Muscle layer of duodenum (tissue), 2 donors: ENCODE measurements at regions not wholly inside any gene's neighbourhood (a gene's known extent, or its start where the extent isn't known, plus 50 kb on each side); places are given as distances from the start of the nearest gene placed in this dataset.

ENCODE experiments used
- H3K27ac ChIP-seq: one replicate; pipeline ENCODE4 v1.7.0; 2013; ENCODE audit warnings: mild to moderate bottlenecking, low read length
- H3K27me3 ChIP-seq: one replicate; pipeline ENCODE4 v1.7.0; 2013; ENCODE audit warnings: low read depth, mild to moderate bottlenecking, control low read depth, low read length
- H3K36me3 ChIP-seq, 2 donors: one replicate each; pipeline ENCODE4 v1.7.0; 2013; ENCODE audit warnings: low read length in 2 of 2, control low read depth in 1 of 2, mild to moderate bottlenecking in 1 of 2; ENCODE audit not compliant: insufficient read depth in 2 of 2, control insufficient read depth in 1 of 2
- H3K4me1 ChIP-seq, 2 donors: one replicate each; pipeline ENCODE4 v1.7.0; 2013; ENCODE audit warnings: low read length in 2 of 2, mild to moderate bottlenecking in 2 of 2, control low read depth in 1 of 2, moderate library complexity in 1 of 2; ENCODE audit not compliant: insufficient read depth in 2 of 2, control insufficient read depth in 1 of 2
- H3K4me3 ChIP-seq, 2 donors: one replicate each; pipeline ENCODE4 v1.7.0; 2013; ENCODE audit warnings: low read length in 2 of 2, low read depth in 1 of 2, mild to moderate bottlenecking in 1 of 2
- H3K9me3 ChIP-seq, 2 donors: one replicate each; pipeline ENCODE4 v1.7.0; 2013; ENCODE audit warnings: low read length in 2 of 2, control low read depth in 1 of 2, mild to moderate bottlenecking in 1 of 2; ENCODE audit not compliant: control insufficient read depth in 1 of 2
- donor health status: healthy.

DNA sequence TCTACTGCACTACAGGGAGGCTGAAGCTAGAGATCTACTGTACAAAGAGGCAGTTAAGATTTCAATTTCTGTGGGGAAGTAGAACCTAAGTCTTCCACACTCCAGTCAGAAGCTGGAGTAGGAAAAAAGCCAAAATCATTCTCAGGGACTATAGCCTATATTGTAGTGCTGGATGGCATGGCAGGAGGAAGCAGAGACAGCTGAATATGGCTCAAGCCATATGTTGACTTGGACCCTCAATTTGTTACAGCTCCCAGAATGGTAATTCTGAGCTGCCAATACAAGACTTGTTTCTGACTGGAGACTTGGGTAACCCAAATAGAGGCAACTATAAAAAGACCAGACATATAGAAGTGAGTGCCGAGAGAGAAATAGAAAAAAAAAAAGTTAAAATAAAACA lies 200.6 kb downstream of the PTBP2 start:
- Histone ChIP-seq H3K4me1 (no peaks in the 10 kb centered on the region), H3K27me3 (no peaks in the 10 kb centered on the region), H3K9me3 (peaks cover 0 to 15% of the 10 kb centered on the region in 2 donors), H3K27ac (no peak overlapping the region), H3K4me3 (no peak overlapping the region), H3K36me3 (no peaks in the 10 kb centered on the region)

DNA sequence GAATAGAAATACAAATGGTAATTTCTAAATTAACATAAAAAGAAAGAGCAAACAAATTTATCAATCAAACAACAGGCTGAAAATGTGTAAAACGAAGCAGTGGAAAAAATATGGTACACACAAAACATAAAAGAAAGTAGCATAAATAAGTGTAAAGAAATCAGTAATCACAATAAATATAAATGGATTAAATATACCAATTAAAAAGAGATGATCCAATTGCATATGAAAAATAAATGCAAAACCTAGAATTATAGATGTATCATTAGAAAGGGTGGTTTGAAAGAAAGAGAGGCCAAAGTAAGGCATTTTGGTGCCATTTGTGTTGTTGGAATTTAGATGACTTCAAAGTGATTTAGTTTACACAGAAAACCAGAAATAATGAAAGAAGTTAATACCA lies 202.2 kb downstream of the PTBP2 start:
- H3K36me3 ChIP-seq: no peaks in the 10 kb centered on the region

DNA sequence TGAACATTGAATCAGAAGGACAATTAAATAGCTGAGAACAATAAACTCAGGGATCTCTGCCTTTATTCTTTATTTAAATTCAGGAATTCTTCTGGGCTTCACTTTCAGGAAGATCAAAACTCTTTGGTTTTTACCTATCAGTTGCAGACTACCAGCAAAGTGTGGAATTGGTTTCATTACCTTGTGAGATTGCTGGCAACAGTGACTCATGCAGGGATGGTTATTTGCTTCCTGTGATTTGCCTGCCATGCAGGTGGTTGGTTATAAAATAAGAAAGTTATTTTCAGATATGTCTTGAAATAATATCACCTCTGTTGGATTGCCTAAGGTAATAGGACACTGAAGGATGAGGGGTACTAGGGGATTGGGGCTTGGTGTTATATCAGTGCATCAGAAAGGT lies 204.6 kb downstream of the PTBP2 start:
- no peaks in the 10 kb centered on the region for H3K36me3 ChIP-seq
- peaks cover 0 to 15% of the 10 kb centered on the region in 2 donors for H3K9me3 ChIP-seq
- no peak overlapping the region for H3K4me3 ChIP-seq
- H3K4me1 ChIP-seq: peaks cover 0 to 3% of the 10 kb centered on the region in 2 donors
- H3K27me3 ChIP-seq: no peaks in the 10 kb centered on the region
- H3K27ac ChIP-seq: no peak overlapping the region

More for the DNA sequence above, 202.2 kb downstream of the PTBP2 start:
- Histone ChIP-seq H3K4me1 (no peaks in the 10 kb centered on the region), H3K27ac (no peak overlapping the region), H3K4me3 (no peak overlapping the region), H3K27me3 (no peaks in the 10 kb centered on the region), H3K9me3 (peaks cover 0 to 15% of the 10 kb centered on the region in 2 donors)

DNA sequence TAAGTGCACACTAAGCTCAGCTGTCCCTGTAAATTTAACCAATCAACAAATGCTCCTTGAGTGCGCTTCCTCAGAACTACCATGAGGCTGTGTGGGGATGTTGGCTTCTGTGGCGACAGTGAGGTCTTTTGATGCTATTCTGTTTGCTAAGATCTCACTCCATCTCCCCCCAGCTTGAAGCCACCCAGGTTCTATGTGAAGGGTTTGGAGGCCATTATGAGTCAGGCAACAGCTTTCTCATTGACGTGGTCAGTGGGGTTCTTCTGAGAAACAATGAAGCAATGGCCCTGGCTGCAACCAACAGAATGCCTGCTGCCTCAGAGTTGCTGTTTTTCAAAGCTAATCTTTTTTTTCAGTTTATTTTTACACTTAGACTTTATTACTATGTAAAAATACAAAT lies 205.5 kb downstream of the PTBP2 start:
- peaks cover 0 to 15% of the 10 kb centered on the region in 2 donors for H3K9me3 ChIP-seq
- H3K4me1 ChIP-seq: peaks cover 0 to 5% of the 10 kb centered on the region in 2 donors
- H3K36me3 ChIP-seq: no peaks in the 10 kb centered on the region
- no peak overlapping the region for H3K4me3 ChIP-seq
- H3K27ac ChIP-seq: no peak overlapping the region
- H3K27me3 ChIP-seq: no peaks in the 10 kb centered on the region

DNA sequence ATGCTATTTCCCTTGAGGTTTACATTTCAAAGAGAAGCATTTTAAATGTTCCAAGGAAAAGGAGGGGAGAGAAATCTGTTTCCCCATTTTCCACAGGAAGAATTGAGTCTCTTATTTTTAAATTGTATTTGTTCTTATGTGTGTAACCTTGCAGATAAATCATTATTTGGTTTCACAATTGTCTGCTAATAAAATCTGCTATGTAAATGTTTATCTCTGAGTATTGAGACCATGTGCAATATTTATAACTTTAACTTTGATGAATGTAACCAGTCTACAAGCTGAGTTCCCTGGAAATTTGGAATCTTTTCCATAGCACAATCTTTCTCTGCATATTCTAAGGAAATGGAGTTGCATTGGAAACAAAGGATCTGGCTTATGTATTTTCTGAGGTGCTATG lies 209.6 kb downstream of the PTBP2 start:
- Histone ChIP-seq H3K36me3 (no peaks in the 10 kb centered on the region), H3K27ac (no peak overlapping the region), H3K4me3 (no peak overlapping the region), H3K27me3 (no peaks in the 10 kb centered on the region), H3K9me3 (no peaks in the 10 kb centered on the region), H3K4me1 (peaks cover 0 to 18% of the 10 kb centered on the region in 2 donors)

DNA sequence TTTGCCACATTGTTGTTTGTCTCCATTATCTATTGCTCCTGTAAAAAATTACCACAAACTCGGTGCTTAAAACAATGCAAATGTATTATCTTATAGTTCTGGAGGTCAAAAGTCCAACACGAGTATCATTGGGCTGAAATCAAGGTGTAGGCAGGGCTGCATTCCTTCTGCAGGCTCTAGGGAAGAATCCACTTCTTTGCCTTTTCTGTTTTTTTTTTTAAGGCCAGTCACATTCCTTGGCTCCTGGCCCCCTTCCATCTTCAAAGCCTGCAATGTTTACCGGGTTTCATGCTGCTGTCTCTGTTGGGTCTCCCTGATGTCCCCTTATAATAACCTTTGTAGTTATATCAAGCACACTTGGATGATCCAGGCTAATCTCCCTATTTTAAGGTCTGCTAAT lies 212.7 kb downstream of the PTBP2 start:
- peaks cover 0 to 18% of the 10 kb centered on the region in 2 donors for H3K4me1 ChIP-seq
- H3K36me3 ChIP-seq: no peaks in the 10 kb centered on the region
- H3K4me3 ChIP-seq: no peak overlapping the region
- H3K27ac ChIP-seq: no peak overlapping the region
- no peaks in the 10 kb centered on the region for H3K27me3 ChIP-seq
- H3K9me3 ChIP-seq: no peaks in the 10 kb centered on the region

DNA sequence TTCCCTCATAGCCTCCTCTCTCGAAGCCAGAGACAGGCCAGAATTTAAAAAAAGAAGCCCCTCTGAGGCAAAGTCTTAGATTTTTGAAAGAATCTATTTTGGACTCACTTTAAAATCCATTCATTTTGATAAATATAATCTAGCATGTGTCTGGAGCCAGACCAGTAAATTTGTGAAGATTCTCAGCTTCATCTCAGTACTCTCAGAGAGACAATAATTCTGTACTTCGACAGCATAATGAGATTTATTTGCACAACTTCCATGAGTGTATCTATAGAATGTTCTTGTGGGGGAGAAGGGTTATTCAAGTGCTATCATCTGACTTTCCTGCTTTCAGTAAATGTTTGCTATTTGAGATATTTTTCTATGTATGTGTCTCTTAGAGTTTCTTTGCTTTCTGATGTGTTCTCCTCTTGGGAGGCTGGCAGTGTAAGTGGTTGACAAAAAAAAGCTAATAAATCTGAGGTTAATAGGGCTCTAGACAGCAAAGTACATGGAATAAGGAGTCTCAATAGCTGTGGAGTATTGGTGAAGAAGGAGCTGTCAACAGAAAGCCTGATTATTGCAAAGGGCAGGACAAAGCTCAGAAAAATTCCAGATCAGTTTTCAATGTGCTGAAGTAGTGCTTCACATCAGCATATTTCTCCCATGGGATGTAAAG lies 223.0 kb downstream of the PTBP2 start:
- Histone ChIP-seq H3K4me3 (no peak overlapping the region), H3K9me3 (no peaks in the 10 kb centered on the region), H3K27me3 (no peaks in the 10 kb centered on the region), H3K4me1 (no peaks in the 10 kb centered on the region), H3K36me3 (no peaks in the 10 kb centered on the region), H3K27ac (no peak overlapping the region)

DNA sequence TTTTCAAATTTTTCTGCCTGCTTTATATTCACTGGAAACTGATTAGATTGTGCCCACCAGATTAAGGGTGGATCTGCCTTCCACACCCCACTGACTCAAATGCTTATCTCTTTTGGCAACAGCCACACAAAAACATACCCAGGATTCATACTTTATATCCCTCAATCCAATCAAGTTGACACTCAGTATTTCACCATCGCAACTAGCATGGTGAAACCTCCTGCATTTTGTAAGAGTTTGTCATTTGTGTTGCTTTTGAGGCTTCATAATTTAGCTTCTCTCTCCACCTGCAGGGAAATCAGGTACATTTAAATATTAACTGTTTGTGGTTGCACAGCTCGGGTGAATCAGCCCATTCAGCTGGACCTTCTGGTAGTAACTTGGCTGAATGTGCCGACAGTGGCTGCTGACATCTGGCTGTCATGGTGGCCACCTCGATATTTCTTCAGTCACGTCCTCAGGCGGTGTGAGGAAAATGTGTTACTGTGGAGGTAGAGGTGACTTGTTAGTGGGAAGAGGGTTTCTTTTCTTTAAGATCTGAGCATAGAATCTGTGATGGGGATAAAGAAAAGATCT lies 224.0 kb downstream of the PTBP2 start:
- Histone ChIP-seq H3K4me3 (no peak overlapping the region), H3K27me3 (no peaks in the 10 kb centered on the region), H3K27ac (no peak overlapping the region), H3K9me3 (no peaks in the 10 kb centered on the region), H3K36me3 (no peaks in the 10 kb centered on the region), H3K4me1 (no peaks in the 10 kb centered on the region)

DNA sequence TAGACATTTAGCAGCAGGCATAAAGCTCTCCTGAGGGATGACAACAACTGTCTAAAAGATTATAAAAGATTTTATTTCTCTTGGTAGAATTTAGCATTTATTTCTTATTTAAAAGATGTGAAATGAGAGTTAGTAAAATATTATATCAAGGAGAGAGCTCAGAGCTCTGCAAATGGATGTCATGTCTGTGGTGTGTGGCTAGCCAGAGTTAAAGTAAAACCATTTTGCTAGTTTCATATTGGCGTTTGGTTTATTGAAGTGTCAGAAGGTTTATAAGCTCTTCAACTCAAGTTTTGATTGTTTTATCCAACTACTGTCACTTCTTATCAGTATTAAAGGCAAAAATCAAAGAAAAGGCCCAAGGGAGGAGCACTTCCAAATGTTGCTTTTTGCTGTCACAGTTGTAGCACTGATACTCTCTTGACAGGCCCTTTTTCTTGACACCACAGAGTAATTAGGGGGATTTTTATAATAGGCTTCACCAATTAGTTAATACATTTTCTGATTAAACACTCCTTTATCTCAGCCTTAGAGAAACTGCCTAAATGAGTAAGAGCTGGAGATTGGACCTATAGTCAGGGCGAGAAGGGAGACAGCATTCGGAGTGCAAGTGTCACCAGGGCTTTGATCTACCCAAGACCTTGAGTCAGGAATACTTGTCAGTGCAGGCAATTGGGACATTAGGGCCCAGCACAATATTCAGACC lies 233.9 kb downstream of the PTBP2 start:
- Histone ChIP-seq H3K4me1 (no peaks in the 10 kb centered on the region), H3K36me3 (no peaks in the 10 kb centered on the region), H3K9me3 (no peaks in the 10 kb centered on the region), H3K4me3 (no peak overlapping the region), H3K27ac (no peak overlapping the region), H3K27me3 (no peaks in the 10 kb centered on the region)

DNA sequence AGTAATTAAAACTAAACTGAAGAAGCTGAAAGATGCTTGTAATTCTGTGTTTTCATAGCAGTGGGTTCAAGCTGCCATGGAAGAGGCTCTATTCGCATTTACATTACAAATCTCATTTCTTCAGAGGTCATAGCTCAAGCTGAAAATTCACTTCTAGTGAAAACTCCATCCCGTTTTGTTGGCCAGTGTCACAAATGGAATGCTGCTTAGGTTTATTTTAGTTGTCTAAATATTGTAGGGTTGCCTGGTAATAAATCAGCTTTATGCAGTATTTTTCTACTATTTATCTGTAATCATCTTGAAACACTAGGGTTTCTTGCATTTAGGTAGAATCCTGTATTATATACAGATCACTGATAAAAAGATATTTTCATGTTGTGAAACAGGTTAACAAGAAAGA lies 240.6 kb downstream of the PTBP2 start:
- Histone ChIP-seq H3K27ac (no peak overlapping the region), H3K27me3 (no peaks in the 10 kb centered on the region), H3K4me1 (peaks cover 0 to 10% of the 10 kb centered on the region in 2 donors)

DNA sequence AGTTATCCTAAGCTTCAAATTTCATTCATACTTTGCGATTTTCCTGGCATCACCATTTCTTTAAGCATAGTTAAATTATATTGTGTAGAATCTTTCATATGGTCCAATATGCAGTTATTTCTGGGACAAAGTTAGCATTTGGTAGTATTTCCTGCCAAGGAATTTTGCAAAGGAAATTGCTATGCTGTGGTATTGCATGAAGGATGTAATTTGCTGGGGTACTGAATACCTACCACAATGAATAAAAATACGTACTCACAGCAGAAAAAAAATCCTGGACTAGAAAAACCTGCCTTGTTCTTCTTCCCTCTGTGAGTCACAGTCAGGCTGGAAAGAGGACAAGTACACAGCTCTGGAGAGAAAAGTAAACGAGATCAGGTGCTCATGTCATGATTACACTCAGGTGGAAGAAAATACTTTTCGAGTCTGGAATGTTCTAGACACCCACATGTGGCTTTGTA lies 241.2 kb downstream of the PTBP2 start:
- H3K9me3 ChIP-seq: no peaks in the 10 kb centered on the region

More for the DNA sequence above, 240.6 kb downstream of the PTBP2 start:
- H3K9me3 ChIP-seq: no peaks in the 10 kb centered on the region
- H3K4me3 ChIP-seq: no peak overlapping the region
- H3K36me3 ChIP-seq: no peaks in the 10 kb centered on the region

More for the DNA sequence above, 241.2 kb downstream of the PTBP2 start:
- no peaks in the 10 kb centered on the region for H3K36me3 ChIP-seq
- no peaks in the 10 kb centered on the region for H3K27me3 ChIP-seq
- H3K4me1 ChIP-seq: peaks cover 0 to 10% of the 10 kb centered on the region in 2 donors
- H3K27ac ChIP-seq: no peak overlapping the region
- H3K4me3 ChIP-seq: no peak overlapping the region
